IPS-18c (cell line): ENCODE measurements at regions not wholly inside any gene's neighbourhood (a gene's known extent, or its start where the extent isn't known, plus 50 kb on each side); places are given as distances from the start of the nearest gene placed in this dataset.
A peak's percentile ranks its signal among the peaks of the same experiment; 100 is the strongest.

Experiments used
- H3K4me3 ChIP-seq: 2 replicates; pipeline ENCODE4 v1.7.0; 2013; ENCODE audit warnings: low read depth, mild to moderate bottlenecking, low read length, moderate library complexity; ENCODE audit not compliant: insufficient read depth
- H3K9me3 ChIP-seq: one replicate; pipeline ENCODE4 v1.6.1; 2013; ENCODE audit warnings: mild to moderate bottlenecking, low read length, moderate library complexity; ENCODE audit not compliant: control insufficient read depth, insufficient read depth

- Histone ChIP-seq H3K9me3 (no peaks in the 10 kb centered on the region), H3K4me3 (no peak overlapping the region)
These were observed 1028.0 kb downstream of the UQCRFS1 start for GRCh38 chr19:28184997-28185396.

GRCh38 chr19:28176193-28176592, 1036.8 kb downstream of the UQCRFS1 start:
- H3K4me3 ChIP-seq, result no peak overlapping the region
- H3K9me3 ChIP-seq, result peaks cover 5% of the 10 kb centered on the region

GRCh38 chr19:28171983-28172382, 1041.0 kb downstream of the UQCRFS1 start:
- no peaks in the 10 kb centered on the region for H3K9me3 ChIP-seq
- H3K4me3 ChIP-seq, result no peak overlapping the region

GRCh38 chr19:28170066-28170465, 1042.9 kb downstream of the UQCRFS1 start:
- Histone ChIP-seq H3K4me3 (peak overlapping the region; percentile 9; the same call in 1 of the 2 replicates), H3K9me3 (no peaks in the 10 kb centered on the region)

GRCh38 chr19:28169168-28169887, 1043.6 kb downstream of the UQCRFS1 start:
- no peaks in the 10 kb centered on the region for H3K9me3 ChIP-seq
- no peak overlapping the region for H3K4me3 ChIP-seq

GRCh38 chr19:28168557-28168956, 1044.4 kb downstream of the UQCRFS1 start:
- no peaks in the 10 kb centered on the region for H3K9me3 ChIP-seq
- no peak overlapping the region for H3K4me3 ChIP-seq

GRCh38 chr19:28166025-28166424, 1046.9 kb downstream of the UQCRFS1 start:
- no peaks in the 10 kb centered on the region for H3K9me3 ChIP-seq
- no peak overlapping the region for H3K4me3 ChIP-seq

- no peak overlapping the region for H3K4me3 ChIP-seq
- no peaks in the 10 kb centered on the region for H3K9me3 ChIP-seq
These were observed 1048.7 kb downstream of the UQCRFS1 start for GRCh38 chr19:28164214-28164613.

GRCh38 chr19:28159065-28159464, 1053.9 kb downstream of the UQCRFS1 start:
- Histone ChIP-seq H3K9me3 (no peaks in the 10 kb centered on the region), H3K4me3 (no peak overlapping the region)

- Histone ChIP-seq H3K4me3 (no peak overlapping the region), H3K9me3 (no peaks in the 10 kb centered on the region)
These were observed 1057.7 kb downstream of the UQCRFS1 start for GRCh38 chr19:28155265-28155664.

GRCh38 chr19:28154077-28154476, 1058.9 kb downstream of the UQCRFS1 start:
- Histone ChIP-seq H3K4me3 (no peak overlapping the region), H3K9me3 (no peaks in the 10 kb centered on the region)

- no peak overlapping the region for H3K4me3 ChIP-seq
These were observed 1059.8 kb downstream of the UQCRFS1 start for GRCh38 chr19:28153123-28153522.

GRCh38 chr19:28152195-28152594, 1060.8 kb downstream of the UQCRFS1 start:
- Histone ChIP-seq H3K9me3 (no peaks in the 10 kb centered on the region), H3K4me3 (no peak overlapping the region)

More at GRCh38 chr19:28153123-28153522, 1059.8 kb downstream of the UQCRFS1 start:
- H3K9me3 ChIP-seq, result no peaks in the 10 kb centered on the region

- no peaks in the 10 kb centered on the region for H3K9me3 ChIP-seq
- H3K4me3 ChIP-seq, result no peak overlapping the region
These were observed 1062.8 kb downstream of the UQCRFS1 start for GRCh38 chr19:28150129-28150528.

GRCh38 chr19:28148554-28148953, 1064.4 kb downstream of the UQCRFS1 start:
- Histone ChIP-seq H3K9me3 (peaks cover 2% of the 10 kb centered on the region), H3K4me3 (no peak overlapping the region)

- H3K4me3 ChIP-seq, result no peak overlapping the region
- peaks cover 2% of the 10 kb centered on the region for H3K9me3 ChIP-seq
These were observed 1070.7 kb downstream of the UQCRFS1 start for GRCh38 chr19:28142258-28142657.

GRCh38 chr19:28140201-28140600, 1072.8 kb downstream of the UQCRFS1 start:
- Histone ChIP-seq H3K4me3 (no peak overlapping the region), H3K9me3 (peaks cover 2% of the 10 kb centered on the region)

GRCh38 chr19:28137772-28138171, 1075.2 kb downstream of the UQCRFS1 start:
- Histone ChIP-seq H3K4me3 (no peak overlapping the region), H3K9me3 (no peaks in the 10 kb centered on the region)

GRCh38 chr19:28136796-28137195, 1076.2 kb downstream of the UQCRFS1 start:
- no peak overlapping the region for H3K4me3 ChIP-seq

More at GRCh38 chr19:28136796-28137195, 1076.2 kb downstream of the UQCRFS1 start:
- H3K9me3 ChIP-seq, result no peaks in the 10 kb centered on the region
